Panc1 (cell line): ENCODE measurements at regions not wholly inside any gene's neighbourhood (a gene's known extent, or its start where the extent isn't known, plus 50 kb on each side); places are given as distances from the start of the nearest gene placed in this dataset.

Source experiments
- ATAC-seq: fragments of 200-7000 bp; cut with Tn5 transposase; 2 replicates; pipeline ENCODE4 v1.9.1; 2020; ENCODE audit warnings: mild to moderate bottlenecking, moderate library complexity
- BruUV-seq: library from RNA; stranded (reverse); fragments of 400-500 nt; replicated peaks from 2 replicates; lab custom pipeline; 2021; lab: Mats Ljungman, UMichigan
- CTCF ChIA-PET: fragments of 300-600 bp; sonication (Branson Sonifier 250); formaldehyde crosslinking; loops from one replicate; lab custom pipeline; 2022; ENCODE audit warnings: antibody characterized with exemption; lab: Charles Lee
- POLR2A ChIA-PET: fragments of 300-600 bp; sonication (Branson Sonifier 250); formaldehyde crosslinking; loops from one replicate; lab custom pipeline; 2022; ENCODE audit warnings: antibody characterized with exemption; lab: Charles Lee
- DNase-seq: peaks from one replicate; pipeline ENCODE4 v3.0.0-alpha.2; 2010; ENCODE audit warnings: low read depth, low spot score
- H3K27ac ChIP-seq: 2 replicates; pipeline ENCODE4 v1.5.1; 2011; ENCODE audit warnings: mild to moderate bottlenecking, low read length, inconsistent platforms
- H3K27me3 ChIP-seq: fragments of 200-500 bp; sonication (Bioruptor generic); 2 replicates; pipeline ENCODE4 v1.6.0; 2014; ENCODE audit warnings: low read length, inconsistent platforms; ENCODE audit not compliant: control insufficient read depth, insufficient read depth
- H3K36me3 ChIP-seq: fragments of 200-500 bp; sonication (Bioruptor generic); 2 replicates; pipeline ENCODE4 v1.5.1; 2014; ENCODE audit warnings: inconsistent platforms, mild to moderate bottlenecking, low read length, moderate library complexity; ENCODE audit not compliant: control insufficient read depth, insufficient read depth
- H3K4me1 ChIP-seq: 2 replicates; pipeline ENCODE4 v1.5.1; 2011; ENCODE audit warnings: inconsistent platforms, mild to moderate bottlenecking, low read length, moderate library complexity; ENCODE audit not compliant: control insufficient read depth, insufficient read depth
- H3K4me3 ChIP-seq, 2 experiments: 2 replicates each; pipeline ENCODE4 v1.5.1; 2011 to 2012; ENCODE audit warnings: low read depth in 2 of 2, low read length in 2 of 2, mild to moderate bottlenecking in 2 of 2, inconsistent platforms in 1 of 2, moderate library complexity in 1 of 2
- H3K9me3 ChIP-seq: fragments of 200-500 bp; sonication (Bioruptor generic); 2 replicates; pipeline ENCODE4 v1.5.1; 2014; ENCODE audit warnings: low read depth, mild to moderate bottlenecking, inconsistent platforms, low read length, moderate library complexity; ENCODE audit not compliant: control insufficient read depth, insufficient read depth
- CTCF ChIP-seq: fragments of 450-650 bp; IDR thresholded peaks from 2 replicates; pipeline ENCODE4 v1.5.1; 2017; ENCODE audit warnings: mild to moderate bottlenecking
- POLR2AphosphoS5 ChIP-seq: IDR thresholded peaks from 2 replicates; pipeline ENCODE4 v1.6.1; 2012; ENCODE audit warnings: mild to moderate bottlenecking, low read depth, low read length, moderate library complexity
- REST ChIP-seq, 2 experiments: IDR thresholded peaks; 2 replicates each; pipeline ENCODE4 v1.6.1; 2011 to 2012; ENCODE audit warnings: low read depth in 2 of 2, control low read depth in 1 of 2, low read length in 1 of 2, mild to moderate bottlenecking in 1 of 2, moderate library complexity in 1 of 2; ENCODE audit not compliant: insufficient read depth in 1 of 2
- SIN3A ChIP-seq: IDR thresholded peaks from 2 replicates; pipeline ENCODE4 v1.6.1; 2012; ENCODE audit warnings: low read depth, mild to moderate bottlenecking, low read length, moderate library complexity, borderline replicate concordance; ENCODE audit not compliant: insufficient read depth
- TCF7L2 ChIP-seq: IDR thresholded peaks from 2 replicates; pipeline ENCODE4 v1.6.1; 2011; ENCODE audit warnings: mild to moderate bottlenecking, low read depth, low read length, inconsistent platforms
- in situ Hi-C: cut with HindIII; loops from 2 replicates; pipeline ENCODE4 v1.10.0; 2016; ENCODE audit warnings: low sequenced_read_pairs, low pct_unique_long_range_greater_than_20kb
- intact Hi-C: fragments of 100-400 bp; cut with micrococcal nuclease; formaldehyde crosslinking; loops from one replicate; pipeline ENCODE4 v1.10.0; 2022; ENCODE audit not compliant: unreplicated experiment

DNA sequence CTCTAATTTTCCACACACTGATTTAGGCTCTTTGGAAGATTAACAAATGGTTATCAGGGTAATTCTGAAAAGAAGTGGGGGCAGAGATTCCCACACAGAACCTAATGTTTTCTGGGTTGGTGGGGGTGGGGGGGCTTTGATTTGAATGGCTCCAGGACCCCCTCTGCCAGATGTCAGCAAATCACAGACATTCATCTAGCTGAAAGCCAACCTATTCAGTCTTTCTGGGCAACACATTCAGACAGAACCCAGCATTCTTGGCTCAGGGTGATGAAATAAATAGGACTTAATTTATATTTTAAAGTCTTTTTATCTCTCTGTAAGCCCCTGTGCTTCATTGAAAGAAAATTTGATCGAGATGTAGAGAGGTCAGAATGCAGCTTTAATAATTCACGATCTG is 533.2 kb downstream of the XYLT1 start:
- POLR2A ChIA-PET: no interaction called here

GRCh38 chr16:16938009-16938408 is 532.8 kb downstream of the XYLT1 start:
- ChIA-PET POLR2A (no interaction called here), CTCF (no interaction called here)
- no peaks in the 10 kb centered on the region for H3K36me3 ChIP-seq
- in situ Hi-C loops (no loop called here), intact Hi-C loops (no loop called here)
- no peak for DNase-seq
- H3K27me3 ChIP-seq: peaks cover 19% of the 10 kb centered on the region
- no peak overlapping the region for H3K4me3 ChIP-seq
- no peak for ATAC-seq
- H3K9me3 ChIP-seq: no peaks in the 10 kb centered on the region
- H3K4me1 ChIP-seq: no peaks in the 10 kb centered on the region
- no peak overlapping the region for H3K27ac ChIP-seq
- TF ChIP-seq TCF7L2: no peak
- no peak for TF ChIP-seq POLR2AphosphoS5
- no peak for TF ChIP-seq SIN3A
- no peak for TF ChIP-seq CTCF
- TF ChIP-seq REST (IDR thresholded peaks at IDR 0.05; ENCODE audit: insufficient read depth in 1 of 2, low read depth in 2 of 2, low read length in 1 of 2): no peak
- no TSS peak for BruUV-seq

More for the DNA sequence above, 533.2 kb downstream of the XYLT1 start:
- in situ Hi-C loops (no loop called here), intact Hi-C loops (no loop called here)
- DNase-seq (no peak), ATAC-seq (no peak)
- BruUV-seq: no TSS peak
- TF ChIP-seq TCF7L2 (no peak), CTCF (no peak), REST (IDR thresholded peaks at IDR 0.05; ENCODE audit: insufficient read depth in 1 of 2, low read depth in 2 of 2, low read length in 1 of 2) (no peak), POLR2AphosphoS5 (no peak), SIN3A (no peak)
- Histone ChIP-seq H3K27ac (no peak overlapping the region), H3K4me3 (no peak overlapping the region), H3K9me3 (no peaks in the 10 kb centered on the region), H3K4me1 (no peaks in the 10 kb centered on the region), H3K36me3 (no peaks in the 10 kb centered on the region), H3K27me3 (peaks cover 19% of the 10 kb centered on the region)
- CTCF ChIA-PET: no interaction called here
